ENCODE measurements at regions not wholly inside any gene's neighbourhood (a gene's known extent, or its start where the extent isn't known, plus 50 kb on each side); places are given as distances from the start of the nearest gene placed in this dataset.
A peak's percentile ranks its signal among the peaks of the same experiment; 100 is the strongest.
"Not testable (repeated sequence)": the region's sequence is repeated elsewhere in the genome, so short reads cannot be mapped to it uniquely, and the experiment has no call there.

- no peak for DNase-seq
Measured at GRCh38 chr4:114383721-114384120, 214.9 kb upstream of the UGT8 start.

- DNase-seq: peak in 1 of 2 donors; percentile 24
Measured at GRCh38 chr4:114384629-114385028, 214.0 kb upstream of the UGT8 start.

- no peak for DNase-seq
Measured at GRCh38 chr4:114385195-114385985, 213.2 kb upstream of the UGT8 start.

- DNase-seq: peak in 1 of 2 donors; percentile 25
Measured at GRCh38 chr4:114386637-114387233, 211.9 kb upstream of the UGT8 start.

- no peak for DNase-seq
Measured at GRCh38 chr4:114389070-114389685, 209.4 kb upstream of the UGT8 start.

GRCh38 chr4:114393295-114394038 is 205.1 kb upstream of the UGT8 start:
- DNase-seq: no peak

GRCh38 chr4:114396808-114397207 is 201.8 kb upstream of the UGT8 start:
- peak in 1 of 2 donors; percentile 18 for DNase-seq

- DNase-seq: no peak
Measured at GRCh38 chr4:114398410-114398809, 200.2 kb upstream of the UGT8 start.

- DNase-seq: no peak
Measured at GRCh38 chr4:114399105-114399504, 199.5 kb upstream of the UGT8 start.

GRCh38 chr4:114400531-114400930 is 198.1 kb upstream of the UGT8 start:
- no peak for DNase-seq

- DNase-seq: no peak
Measured at GRCh38 chr4:114401483-114401882, 197.1 kb upstream of the UGT8 start.

- DNase-seq: no peak
Measured at GRCh38 chr4:114417214-114417613, 181.4 kb upstream of the UGT8 start.

GRCh38 chr4:114420069-114420468 is 178.5 kb upstream of the UGT8 start:
- DNase-seq: no peak

- DNase-seq: no peak
Measured at GRCh38 chr4:114423582-114423981, 175.0 kb upstream of the UGT8 start.

- no peak for DNase-seq
Measured at GRCh38 chr4:114435116-114435515, 163.5 kb upstream of the UGT8 start.

GRCh38 chr4:114442856-114443255 is 155.8 kb upstream of the UGT8 start:
- no peak for DNase-seq

- no peak for DNase-seq
Measured at GRCh38 chr4:114444211-114444610, 154.4 kb upstream of the UGT8 start.

- DNase-seq: not testable (repeated sequence)
Measured at GRCh38 chr4:114447963-114448516, 150.6 kb upstream of the UGT8 start.

GRCh38 chr4:114458728-114459127 is 139.9 kb upstream of the UGT8 start:
- no peak for DNase-seq

- no peak for DNase-seq
Measured at GRCh38 chr4:114464726-114465272, 133.8 kb upstream of the UGT8 start.

GRCh38 chr4:114465766-114466165 is 132.8 kb upstream of the UGT8 start:
- DNase-seq: no peak

- no peak for DNase-seq
Measured at GRCh38 chr4:114466299-114466698, 132.3 kb upstream of the UGT8 start.

Measured in CD4-positive, alpha-beta T cell treated with Interleukin-4 for 1 hour (primary cell).